ENCODE measurements at regions not wholly inside any gene's neighbourhood (a gene's known extent, or its start where the extent isn't known, plus 50 kb on each side); places are given as distances from the start of the nearest gene placed in this dataset.

- DNase-seq (ENCODE audit: low read depth, low spot score): peak; percentile 54
Observed at GRCh38 chr9:115400796-115401195, 282.8 kb upstream of the TNC start.

GRCh38 chr9:115401756-115402327 lies 283.9 kb upstream of the TNC start:
- TF ChIP-seq CTCF (IDR thresholded peaks at IDR 0.05; ENCODE audit: low read depth, low read length): no peak
- Histone ChIP-seq H3K27ac (ENCODE audit: low read depth, low read length) (no peak overlapping the region), H3K4me3 (ENCODE audit: low read depth, low read length) (no peak overlapping the region), H3K27me3 (ENCODE audit: control insufficient read depth, insufficient read depth, low read length) (no peaks in the 10 kb centered on the region), H3K9me3 (ENCODE audit: control insufficient read depth, insufficient read depth, low read length) (no peaks in the 10 kb centered on the region)
- CTCF ChIA-PET: no interaction called here
- DNase-seq (ENCODE audit: low read depth, low spot score): no peak
- POLR2A ChIA-PET: no interaction called here

More at GRCh38 chr9:115400796-115401195, 282.8 kb upstream of the TNC start:
- Histone ChIP-seq H3K9me3 (ENCODE audit: control insufficient read depth, insufficient read depth, low read length) (no peaks in the 10 kb centered on the region), H3K27ac (ENCODE audit: low read depth, low read length) (no peak overlapping the region), H3K27me3 (ENCODE audit: control insufficient read depth, insufficient read depth, low read length) (no peaks in the 10 kb centered on the region), H3K4me3 (ENCODE audit: low read depth, low read length) (no peak overlapping the region)
- no peak for TF ChIP-seq CTCF (IDR thresholded peaks at IDR 0.05; ENCODE audit: low read depth, low read length)
- CTCF ChIA-PET: interaction anchor here (0.6 kb wide), 1 partner anchor 366 kb away, joined by 3 read pairs; no protein-coding TSS in a partner anchor
- POLR2A ChIA-PET: interaction anchor here (0.6 kb wide), 1 partner anchor 181 kb away, joined by 3 read pairs; no protein-coding TSS in a partner anchor

GRCh38 chr9:115403753-115404152 lies 285.8 kb upstream of the TNC start:
- POLR2A ChIA-PET: interaction anchor here (0.7 kb wide), 1 partner anchor 237 kb away, joined by 3 read pairs; no protein-coding TSS in a partner anchor
- H3K27ac ChIP-seq (ENCODE audit: low read depth, low read length): no peak overlapping the region
- no peak for DNase-seq (ENCODE audit: low read depth, low spot score)
- no peaks in the 10 kb centered on the region for H3K9me3 ChIP-seq (ENCODE audit: control insufficient read depth, insufficient read depth, low read length)
- CTCF ChIA-PET: interaction anchor here (0.6 kb wide), 1 partner anchor 322 kb away, joined by 3 read pairs; no protein-coding TSS in a partner anchor
- no peak for TF ChIP-seq CTCF (IDR thresholded peaks at IDR 0.05; ENCODE audit: low read depth, low read length)
- H3K27me3 ChIP-seq (ENCODE audit: control insufficient read depth, insufficient read depth, low read length): no peaks in the 10 kb centered on the region
- no peak overlapping the region for H3K4me3 ChIP-seq (ENCODE audit: low read depth, low read length)

- H3K27ac ChIP-seq (ENCODE audit: low read depth, low read length): no peak overlapping the region
- no peak for DNase-seq (ENCODE audit: low read depth, low spot score)
- no peaks in the 10 kb centered on the region for H3K27me3 ChIP-seq (ENCODE audit: control insufficient read depth, insufficient read depth, low read length)
- CTCF ChIA-PET: interaction anchor here (0.6 kb wide), 1 partner anchor 323 kb away, joined by 3 read pairs; no protein-coding TSS in a partner anchor
- no peak overlapping the region for H3K4me3 ChIP-seq (ENCODE audit: low read depth, low read length)
- POLR2A ChIA-PET: interaction anchor here (0.7 kb wide), 1 partner anchor 237 kb away, joined by 3 read pairs; no protein-coding TSS in a partner anchor
- H3K9me3 ChIP-seq (ENCODE audit: control insufficient read depth, insufficient read depth, low read length): no peaks in the 10 kb centered on the region
- no peak for TF ChIP-seq CTCF (IDR thresholded peaks at IDR 0.05; ENCODE audit: low read depth, low read length)
Observed at GRCh38 chr9:115404311-115404710, 286.4 kb upstream of the TNC start.

GRCh38 chr9:115411516-115411915 lies 293.6 kb upstream of the TNC start:
- no peaks in the 10 kb centered on the region for H3K9me3 ChIP-seq (ENCODE audit: control insufficient read depth, insufficient read depth, low read length)
- POLR2A ChIA-PET: no interaction called here
- no peak overlapping the region for H3K4me3 ChIP-seq (ENCODE audit: low read depth, low read length)
- CTCF ChIA-PET: interaction anchor here (1.1 to 1.2 kb wide), 2 partner anchors 16 to 397 kb away, joined by 3 read pairs; no protein-coding TSS in a partner anchor
- DNase-seq (ENCODE audit: low read depth, low spot score): peak; percentile 37
- no peaks in the 10 kb centered on the region for H3K27me3 ChIP-seq (ENCODE audit: control insufficient read depth, insufficient read depth, low read length)
- no peak for TF ChIP-seq CTCF (IDR thresholded peaks at IDR 0.05; ENCODE audit: low read depth, low read length)
- H3K27ac ChIP-seq (ENCODE audit: low read depth, low read length): peak overlapping the region; percentile 52
